GM23338 (cell line): ENCODE measurements at regions not wholly inside any gene's neighbourhood (a gene's known extent, or its start where the extent isn't known, plus 50 kb on each side); places are given as distances from the start of the nearest gene placed in this dataset.

ENCODE experiments used
- ATAC-seq: fragments of 200-7000 bp; cut with Tn5 transposase; 3 replicates; pipeline ENCODE4 v1.9.1; 2020
- DNase-seq: peaks from one replicate; pipeline ENCODE4 v3.0.0-alpha.2; 2015; ENCODE audit warnings: low spot score
- H2AFZ ChIP-seq: fragments of 200-600 bp; sonication (generic); 2 replicates; pipeline ENCODE4 v1.8.0; 2016; ENCODE audit warnings: antibody characterized with exemption, mild to moderate bottlenecking, moderate library complexity
- H3F3A ChIP-seq: fragments of 200-600 bp; sonication (generic); replicated peaks from 2 replicates; pipeline ENCODE4 v1.8.0; 2017; ENCODE audit warnings: antibody characterized with exemption, mixed run types, low read depth
- H3K27ac ChIP-seq: fragments of 200-600 bp; sonication (generic); 2 replicates; pipeline ENCODE4 v1.6.1; 2016; ENCODE audit warnings: low read depth
- H3K27me3 ChIP-seq: fragments of 200-600 bp; sonication (generic); 2 replicates; pipeline ENCODE4 v1.8.0; 2016; ENCODE audit warnings: mild to moderate bottlenecking, mixed run types, moderate library complexity; ENCODE audit not compliant: insufficient read depth
- H3K36me3 ChIP-seq: fragments of 200-600 bp; sonication (generic); 2 replicates; pipeline ENCODE4 v1.8.0; 2016; ENCODE audit warnings: mild to moderate bottlenecking; ENCODE audit not compliant: insufficient read depth
- H3K4me1 ChIP-seq: fragments of 200-600 bp; sonication (generic); 2 replicates; pipeline ENCODE4 v1.8.0; 2016; ENCODE audit warnings: mild to moderate bottlenecking, moderate library complexity; ENCODE audit not compliant: insufficient read depth
- H3K4me2 ChIP-seq: fragments of 200-600 bp; sonication (generic); 2 replicates; pipeline ENCODE4 v1.7.1; 2017; ENCODE audit warnings: mixed run types
- H3K4me3 ChIP-seq: fragments of 200-600 bp; sonication (generic); 2 replicates; pipeline ENCODE4 v1.6.1; 2016; ENCODE audit warnings: mixed run types
- H3K79me2 ChIP-seq: fragments of 200-600 bp; sonication (generic); replicated peaks from 2 replicates; pipeline ENCODE4 v1.8.0; 2017; ENCODE audit warnings: mild to moderate bottlenecking; ENCODE audit not compliant: insufficient read depth
- H3K9me2 ChIP-seq: fragments of 200-600 bp; sonication (generic); 2 replicates; pipeline ENCODE4 v1.8.0; 2017; ENCODE audit not compliant: insufficient read depth
- H4K20me1 ChIP-seq: fragments of 200-600 bp; sonication (generic); replicated peaks from 2 replicates; pipeline ENCODE4 v1.8.0; 2017; ENCODE audit warnings: mild to moderate bottlenecking; ENCODE audit not compliant: insufficient read depth
- H3K27ac Mint-ChIP-seq: 2 replicates; pipeline ENCODE4 v1.8.0; 2020; ENCODE audit warnings: inconsistent platforms, mild to moderate bottlenecking, moderate library complexity, mixed read lengths
- H3K27me3 Mint-ChIP-seq: 3 replicates; pipeline ENCODE4 v1.8.0; 2022; ENCODE audit warnings: low read depth, mild to moderate bottlenecking, moderate library complexity, mixed read lengths, inconsistent platforms; ENCODE audit not compliant: insufficient read depth, poor library complexity
- H3K36me3 Mint-ChIP-seq: 3 replicates; pipeline ENCODE4 v1.8.0; 2021; ENCODE audit warnings: low read depth, mild to moderate bottlenecking, inconsistent platforms, moderate library complexity, mixed read lengths
- H3K4me1 Mint-ChIP-seq: 3 replicates; pipeline ENCODE4 v1.8.0; 2020; ENCODE audit warnings: mild to moderate bottlenecking, inconsistent platforms, mixed read lengths
- H3K4me3 Mint-ChIP-seq: 3 replicates; pipeline ENCODE4 v1.8.0; 2021; ENCODE audit warnings: moderate library complexity, mild to moderate bottlenecking, inconsistent platforms, mixed read lengths
- H3K9me3 Mint-ChIP-seq: 3 replicates; pipeline ENCODE4 v1.8.0; 2020; ENCODE audit warnings: moderate library complexity, mild to moderate bottlenecking, inconsistent platforms, mixed read lengths
- CREB1 ChIP-seq: fragments of 250-450 bp; sonication (Bioruptor Pico); IDR thresholded peaks from 2 replicates; pipeline ENCODE4 v1.5.0; 2020; ENCODE audit warnings: low read depth, mild to moderate bottlenecking, moderate library complexity
- EZH2 ChIP-seq: fragments of 200-600 bp; sonication (generic); IDR thresholded peaks from one replicate; pipeline ENCODE4 v1.8.0; 2017; ENCODE audit warnings: antibody characterized with exemption, mild to moderate bottlenecking, low read depth; ENCODE audit not compliant: unreplicated experiment
- NANOG ChIP-seq: IDR thresholded peaks from 2 replicates; pipeline ENCODE4 v1.6.1; 2016; ENCODE audit warnings: antibody characterized with exemption, borderline replicate concordance
- ZNF114 ChIP-seq: fragments of 250-450 bp; sonication (Bioruptor Pico); IDR thresholded peaks from 2 replicates; pipeline ENCODE4 v1.5.0; 2020; ENCODE audit warnings: mild to moderate bottlenecking, moderate library complexity
- TF ChIP-seq, protein P1 (sequence below): fragments of 250-450 bp; sonication (Bioruptor Pico); IDR thresholded peaks from 2 replicates; pipeline ENCODE4 v1.5.0; 2020; ENCODE audit warnings: mild to moderate bottlenecking, moderate library complexity

DNA sequence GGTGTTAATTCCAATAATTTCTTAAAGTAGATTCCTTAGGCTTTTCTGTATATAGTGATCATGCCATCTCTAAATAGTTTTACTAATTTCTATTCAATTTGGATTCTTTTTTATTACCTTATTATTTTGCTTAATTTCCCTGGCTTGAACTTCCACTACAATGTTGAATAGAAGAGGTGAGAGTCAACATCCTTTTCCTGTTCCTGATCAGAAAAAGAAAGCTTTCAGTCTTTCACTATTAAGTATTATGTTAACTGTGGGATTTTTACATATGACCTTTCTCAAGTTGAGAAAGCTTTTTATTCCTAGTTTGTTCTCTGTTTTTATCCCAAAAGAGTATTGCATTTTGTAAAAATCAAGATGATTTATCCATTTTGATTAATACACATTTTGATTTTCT lies 574.5 kb upstream of the TLE4 start (continued):
- TF ChIP-seq, protein P1, sequence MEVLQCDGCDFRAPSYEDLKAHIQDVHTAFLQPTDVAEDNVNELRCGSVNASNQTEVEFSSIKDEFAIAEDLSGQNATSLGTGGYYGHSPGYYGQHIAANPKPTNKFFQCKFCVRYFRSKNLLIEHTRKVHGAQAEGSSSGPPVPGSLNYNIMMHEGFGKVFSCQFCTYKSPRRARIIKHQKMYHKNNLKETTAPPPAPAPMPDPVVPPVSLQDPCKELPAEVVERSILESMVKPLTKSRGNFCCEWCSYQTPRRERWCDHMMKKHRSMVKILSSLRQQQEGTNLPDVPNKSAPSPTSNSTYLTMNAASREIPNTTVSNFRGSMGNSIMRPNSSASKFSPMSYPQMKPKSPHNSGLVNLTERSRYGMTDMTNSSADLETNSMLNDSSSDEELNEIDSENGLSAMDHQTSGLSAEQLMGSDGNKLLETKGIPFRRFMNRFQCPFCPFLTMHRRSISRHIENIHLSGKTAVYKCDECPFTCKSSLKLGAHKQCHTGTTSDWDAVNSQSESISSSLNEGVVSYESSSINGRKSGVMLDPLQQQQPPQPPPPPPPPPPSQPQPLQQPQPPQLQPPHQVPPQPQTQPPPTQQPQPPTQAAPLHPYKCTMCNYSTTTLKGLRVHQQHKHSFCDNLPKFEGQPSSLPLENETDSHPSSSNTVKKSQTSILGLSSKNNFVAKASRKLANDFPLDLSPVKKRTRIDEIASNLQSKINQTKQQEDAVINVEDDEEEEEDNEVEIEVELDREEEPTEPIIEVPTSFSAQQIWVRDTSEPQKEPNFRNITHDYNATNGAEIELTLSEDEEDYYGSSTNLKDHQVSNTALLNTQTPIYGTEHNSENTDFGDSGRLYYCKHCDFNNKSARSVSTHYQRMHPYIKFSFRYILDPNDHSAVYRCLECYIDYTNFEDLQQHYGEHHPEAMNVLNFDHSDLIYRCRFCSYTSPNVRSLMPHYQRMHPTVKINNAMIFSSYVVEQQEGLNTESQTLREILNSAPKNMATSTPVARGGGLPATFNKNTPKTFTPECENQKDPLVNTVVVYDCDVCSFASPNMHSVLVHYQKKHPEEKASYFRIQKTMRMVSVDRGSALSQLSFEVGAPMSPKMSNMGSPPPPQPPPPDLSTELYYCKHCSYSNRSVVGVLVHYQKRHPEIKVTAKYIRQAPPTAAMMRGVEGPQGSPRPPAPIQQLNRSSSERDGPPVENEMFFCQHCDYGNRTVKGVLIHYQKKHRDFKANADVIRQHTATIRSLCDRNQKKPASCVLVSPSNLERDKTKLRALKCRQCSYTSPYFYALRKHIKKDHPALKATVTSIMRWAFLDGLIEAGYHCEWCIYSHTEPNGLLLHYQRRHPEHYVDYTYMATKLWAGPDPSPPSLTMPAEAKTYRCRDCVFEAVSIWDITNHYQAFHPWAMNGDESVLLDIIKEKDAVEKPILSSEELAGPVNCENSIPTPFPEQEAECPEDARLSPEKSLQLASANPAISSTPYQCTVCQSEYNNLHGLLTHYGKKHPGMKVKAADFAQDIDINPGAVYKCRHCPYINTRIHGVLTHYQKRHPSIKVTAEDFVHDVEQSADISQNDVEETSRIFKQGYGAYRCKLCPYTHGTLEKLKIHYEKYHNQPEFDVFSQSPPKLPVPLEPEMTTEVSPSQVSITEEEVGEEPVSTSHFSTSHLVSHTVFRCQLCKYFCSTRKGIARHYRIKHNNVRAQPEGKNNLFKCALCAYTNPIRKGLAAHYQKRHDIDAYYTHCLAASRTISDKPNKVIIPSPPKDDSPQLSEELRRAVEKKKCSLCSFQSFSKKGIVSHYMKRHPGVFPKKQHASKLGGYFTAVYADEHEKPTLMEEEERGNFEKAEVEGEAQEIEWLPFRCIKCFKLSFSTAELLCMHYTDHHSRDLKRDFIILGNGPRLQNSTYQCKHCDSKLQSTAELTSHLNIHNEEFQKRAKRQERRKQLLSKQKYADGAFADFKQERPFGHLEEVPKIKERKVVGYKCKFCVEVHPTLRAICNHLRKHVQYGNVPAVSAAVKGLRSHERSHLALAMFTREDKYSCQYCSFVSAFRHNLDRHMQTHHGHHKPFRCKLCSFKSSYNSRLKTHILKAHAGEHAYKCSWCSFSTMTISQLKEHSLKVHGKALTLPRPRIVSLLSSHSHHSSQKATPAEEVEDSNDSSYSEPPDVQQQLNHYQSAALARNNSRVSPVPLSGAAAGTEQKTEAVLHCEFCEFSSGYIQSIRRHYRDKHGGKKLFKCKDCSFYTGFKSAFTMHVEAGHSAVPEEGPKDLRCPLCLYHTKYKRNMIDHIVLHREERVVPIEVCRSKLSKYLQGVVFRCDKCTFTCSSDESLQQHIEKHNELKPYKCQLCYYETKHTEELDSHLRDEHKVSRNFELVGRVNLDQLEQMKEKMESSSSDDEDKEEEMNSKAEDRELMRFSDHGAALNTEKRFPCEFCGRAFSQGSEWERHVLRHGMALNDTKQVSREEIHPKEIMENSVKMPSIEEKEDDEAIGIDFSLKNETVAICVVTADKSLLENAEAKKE (CRISPR knock-in tag): no peak

DNA sequence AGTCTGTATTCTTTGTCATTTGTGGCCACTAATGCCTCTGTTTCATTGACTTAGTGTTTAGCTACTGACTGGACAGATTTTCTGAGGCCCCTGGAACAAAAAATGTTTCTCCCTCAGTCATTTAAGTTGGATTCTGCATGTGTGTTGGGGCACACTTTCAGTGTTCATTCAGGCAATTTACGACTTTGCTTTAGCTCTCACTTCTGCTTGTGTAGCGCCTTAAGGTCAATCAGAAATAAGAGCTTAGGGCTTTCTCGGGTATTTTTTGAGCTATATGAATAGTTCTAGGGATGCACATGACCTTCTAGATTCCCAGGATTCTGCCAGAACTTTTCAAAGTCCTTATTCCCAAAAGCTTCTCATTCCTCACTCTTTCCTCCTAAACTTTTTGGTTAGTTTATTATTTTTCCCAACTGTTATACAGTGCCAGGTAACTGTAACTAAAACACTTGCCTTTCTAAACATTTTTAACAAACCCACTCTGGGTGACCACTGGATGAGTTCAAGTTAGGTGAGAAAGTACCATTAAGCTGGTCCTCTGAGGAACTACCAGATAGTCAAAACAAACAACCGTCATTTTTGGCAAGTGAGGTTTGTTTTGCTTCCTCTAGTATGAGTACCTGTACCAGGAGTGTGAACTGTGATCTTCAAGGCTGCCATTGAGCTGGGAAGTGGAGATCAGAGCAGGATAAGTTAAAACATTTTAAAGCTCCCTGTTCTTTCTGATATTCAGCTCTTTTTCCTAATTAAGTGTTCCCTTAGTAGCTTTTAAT lies 571.3 kb upstream of the TLE4 start:
- DNase-seq (no peak), ATAC-seq (no peak)
- H3F3A ChIP-seq: no peaks in the 10 kb centered on the region
- H4K20me1 ChIP-seq: no peaks in the 10 kb centered on the region
- no peak overlapping the region for H3K4me2 ChIP-seq
- H3K9me2 ChIP-seq: no peaks in the 10 kb centered on the region; the same call in 1 of the 2 replicates
- H3K4me1 ChIP-seq: peaks cover 10% of the 10 kb centered on the region
- peaks cover 12% of the 10 kb centered on the region; the same call in 2 of the 3 replicates for H3K4me1 Mint-ChIP-seq
- H3K27ac ChIP-seq: no peak overlapping the region
- H3K27me3 Mint-ChIP-seq: no peaks in the 10 kb centered on the region
- no peak overlapping the region for H3K4me3 ChIP-seq
- no peak overlapping the region for H3K4me3 Mint-ChIP-seq
- H2AFZ ChIP-seq: peak overlapping the region; percentile 48; the same call in 1 of the 2 replicates
- no peaks in the 10 kb centered on the region for H3K36me3 Mint-ChIP-seq
- H3K27me3 ChIP-seq: no peaks in the 10 kb centered on the region
- H3K27ac Mint-ChIP-seq: no peak overlapping the region; the same call in 1 of the 2 replicates
- no peaks in the 10 kb centered on the region for H3K9me3 Mint-ChIP-seq
- H3K36me3 ChIP-seq: no peaks in the 10 kb centered on the region
- no peaks in the 10 kb centered on the region for H3K79me2 ChIP-seq
- TF ChIP-seq CREB1 (CRISPR knock-in tag) (no peak), NANOG (no peak), EZH2 (no peak), ZNF114 (CRISPR knock-in tag) (no peak)
- TF ChIP-seq, protein P1 (CRISPR knock-in tag): no peak
